Liver (tissue), 8 donors: ENCODE measurements at regions not wholly inside any gene's neighbourhood (a gene's known extent, or its start where the extent isn't known, plus 50 kb on each side); places are given as distances from the start of the nearest gene placed in this dataset.

ENCODE experiments used
- DNase-seq: peaks from one replicate; pipeline ENCODE4 v3.0.0-alpha.2; 2017; ENCODE audit warnings: low spot score
- H3K27ac ChIP-seq, 2 donors: one replicate each; pipeline ENCODE4 v1.7.0; 2013; ENCODE audit warnings: inconsistent platforms in 2 of 2, low read length in 2 of 2, control low read depth in 1 of 2, low read depth in 1 of 2, mild to moderate bottlenecking in 1 of 2
- H3K27me3 ChIP-seq, 4 donors: one replicate each; pipeline versions ENCODE4 v1.6.1 to v1.7.0; 2013; ENCODE audit warnings: low read length in 3 of 4, inconsistent platforms in 1 of 4, mild to moderate bottlenecking in 1 of 4, moderate library complexity in 1 of 4; ENCODE audit not compliant: control insufficient read depth in 4 of 4, insufficient read depth in 4 of 4
- H3K36me3 ChIP-seq, 4 donors: one replicate each; pipeline versions ENCODE4 v1.6.1 to v1.7.0; 2013; ENCODE audit warnings: low read length in 3 of 4, mild to moderate bottlenecking in 3 of 4, low read depth in 1 of 4, moderate library complexity in 1 of 4; ENCODE audit not compliant: control insufficient read depth in 4 of 4, insufficient read depth in 3 of 4
- H3K4me1 ChIP-seq, 4 donors: one replicate each; pipeline versions ENCODE4 v1.6.1 to v1.7.0; 2013; ENCODE audit warnings: low read length in 3 of 4, mild to moderate bottlenecking in 3 of 4, moderate library complexity in 1 of 4; ENCODE audit not compliant: control insufficient read depth in 4 of 4, insufficient read depth in 4 of 4
- H3K4me3 ChIP-seq, 3 donors: one replicate each; pipeline versions ENCODE4 v1.6.1 to v1.7.0; 2013; ENCODE audit warnings: low read length in 3 of 3, control low read depth in 1 of 3, low read depth in 1 of 3, mild to moderate bottlenecking in 1 of 3
- H3K9ac ChIP-seq, 2 donors: one replicate each; pipeline ENCODE4 v1.7.0; 2013; ENCODE audit warnings: low read length in 2 of 2, mild to moderate bottlenecking in 2 of 2, moderate library complexity in 2 of 2, control low read depth in 1 of 2, low read depth in 1 of 2
- H3K9me3 ChIP-seq, 4 donors: one replicate each; pipeline versions ENCODE4 v1.6.1 to v1.7.0; 2013; ENCODE audit warnings: low read length in 3 of 4; ENCODE audit not compliant: control insufficient read depth in 4 of 4
- ATF3 ChIP-seq: IDR thresholded peaks from 2 replicates; pipeline ENCODE4 v1.6.1; 2016; ENCODE audit warnings: antibody characterized with exemption
- CTCF ChIP-seq: fragments of 150-350 bp; IDR thresholded peaks from 2 replicates; pipeline ENCODE4 v1.5.1; 2017; ENCODE audit warnings: improper control_type of control experiment, low read depth, low read length; ENCODE audit not compliant: missing input control
- EGR1 ChIP-seq, 2 donors: IDR thresholded peaks; 2 replicates each; pipeline ENCODE4 v1.6.1; 2016 to 2018; ENCODE audit warnings: antibody characterized with exemption in 2 of 2, low read depth in 2 of 2
- FOXA1 ChIP-seq: IDR thresholded peaks from 2 replicates; pipeline ENCODE4 v1.6.1; 2016; ENCODE audit warnings: antibody characterized with exemption
- GABPA ChIP-seq, 2 donors: IDR thresholded peaks in 1 of 2; conservative IDR thresholded peaks in 1 of 2; 2 replicates each; pipeline ENCODE4 v1.6.1; 2016; ENCODE audit warnings: antibody characterized with exemption in 2 of 2, mild to moderate bottlenecking in 1 of 2, moderate library complexity in 1 of 2
- HNF4A ChIP-seq, 2 donors: conservative IDR thresholded peaks; 2 replicates each; pipeline ENCODE4 v1.6.1; 2016; ENCODE audit warnings: antibody characterized with exemption in 2 of 2, mild to moderate bottlenecking in 2 of 2
- HNF4G ChIP-seq: IDR thresholded peaks from 2 replicates; pipeline ENCODE4 v1.6.1; 2016; ENCODE audit warnings: antibody characterized with exemption
- MAX ChIP-seq: IDR thresholded peaks from 2 replicates; pipeline ENCODE4 v1.6.1; 2016; ENCODE audit warnings: antibody characterized with exemption
- NR2F2 ChIP-seq: IDR thresholded peaks from 2 replicates; pipeline ENCODE4 v1.6.1; 2016; ENCODE audit warnings: antibody characterized with exemption
- RAD21 ChIP-seq, 2 donors: IDR thresholded peaks; 2 replicates each; pipeline ENCODE4 v1.6.1; 2016; ENCODE audit warnings: antibody characterized with exemption in 2 of 2, mild to moderate bottlenecking in 2 of 2
- REST ChIP-seq: IDR thresholded peaks from 2 replicates; pipeline ENCODE4 v1.6.1; 2016; ENCODE audit warnings: antibody characterized with exemption, mild to moderate bottlenecking
- SP1 ChIP-seq: IDR thresholded peaks from 2 replicates; pipeline ENCODE4 v1.6.1; 2018; ENCODE audit warnings: antibody characterized with exemption, mild to moderate bottlenecking
- YY1 ChIP-seq: IDR thresholded peaks from 2 replicates; pipeline ENCODE4 v1.6.1; 2016; ENCODE audit warnings: antibody characterized with exemption, mild to moderate bottlenecking
- WGBS: extraction: QIAGEN DNeasy Blood & Tissue Kit; methylation state at CpG from one replicate; pipeline ENCODE4 v1.1.7; 2013; 5-methylcytosine and 5-hydroxymethylcytosine counted together
- TF ChIP-seq, protein P1 (sequence below): IDR thresholded peaks from 2 replicates; pipeline ENCODE4 v1.6.1; 2016; ENCODE audit warnings: antibody characterized with exemption
- donor health status: healthy.
- donor health status: healthy.
- donor health status: healthy.
- donor health status: healthy.
- donor health status: healthy.

- no peak for DNase-seq
- Histone ChIP-seq H3K4me1 (no peaks in the 10 kb centered on the region), H3K9ac (no peak overlapping the region), H3K36me3 (no peaks in the 10 kb centered on the region), H3K4me3 (no peak overlapping the region), H3K27ac (no peak overlapping the region), H3K27me3 (no peaks in the 10 kb centered on the region), H3K9me3 (peaks cover 0 to 9% (median 6%) of the 10 kb centered on the region in 4 donors)
- WGBS = 72% methylated on average over 2 of the region's 2 CpGs
- TF ChIP-seq EGR1 (IDR thresholded peaks at IDR 0.05; ENCODE audit: low read depth in 2 of 2) (no peak), REST (no peak), FOXA1 (no peak), ATF3 (no peak), NR2F2 (no peak), RAD21 (IDR thresholded peaks at IDR 0.05) (no peak), CTCF (no peak), GABPA (IDR thresholded peaks at IDR 0.05 in 1 of 2, conservative IDR thresholded peaks at IDR 0.05 in 1 of 2) (no peak)
- TF ChIP-seq, protein P1, sequence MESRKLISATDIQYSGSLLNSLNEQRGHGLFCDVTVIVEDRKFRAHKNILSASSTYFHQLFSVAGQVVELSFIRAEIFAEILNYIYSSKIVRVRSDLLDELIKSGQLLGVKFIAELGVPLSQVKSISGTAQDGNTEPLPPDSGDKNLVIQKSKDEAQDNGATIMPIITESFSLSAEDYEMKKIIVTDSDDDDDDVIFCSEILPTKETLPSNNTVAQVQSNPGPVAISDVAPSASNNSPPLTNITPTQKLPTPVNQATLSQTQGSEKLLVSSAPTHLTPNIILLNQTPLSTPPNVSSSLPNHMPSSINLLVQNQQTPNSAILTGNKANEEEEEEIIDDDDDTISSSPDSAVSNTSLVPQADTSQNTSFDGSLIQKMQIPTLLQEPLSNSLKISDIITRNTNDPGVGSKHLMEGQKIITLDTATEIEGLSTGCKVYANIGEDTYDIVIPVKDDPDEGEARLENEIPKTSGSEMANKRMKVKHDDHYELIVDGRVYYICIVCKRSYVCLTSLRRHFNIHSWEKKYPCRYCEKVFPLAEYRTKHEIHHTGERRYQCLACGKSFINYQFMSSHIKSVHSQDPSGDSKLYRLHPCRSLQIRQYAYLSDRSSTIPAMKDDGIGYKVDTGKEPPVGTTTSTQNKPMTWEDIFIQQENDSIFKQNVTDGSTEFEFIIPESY = no peak
These were observed 209.5 kb upstream of the PITRM1 start for GRCh38 chr10:3382092-3382491.

DNA sequence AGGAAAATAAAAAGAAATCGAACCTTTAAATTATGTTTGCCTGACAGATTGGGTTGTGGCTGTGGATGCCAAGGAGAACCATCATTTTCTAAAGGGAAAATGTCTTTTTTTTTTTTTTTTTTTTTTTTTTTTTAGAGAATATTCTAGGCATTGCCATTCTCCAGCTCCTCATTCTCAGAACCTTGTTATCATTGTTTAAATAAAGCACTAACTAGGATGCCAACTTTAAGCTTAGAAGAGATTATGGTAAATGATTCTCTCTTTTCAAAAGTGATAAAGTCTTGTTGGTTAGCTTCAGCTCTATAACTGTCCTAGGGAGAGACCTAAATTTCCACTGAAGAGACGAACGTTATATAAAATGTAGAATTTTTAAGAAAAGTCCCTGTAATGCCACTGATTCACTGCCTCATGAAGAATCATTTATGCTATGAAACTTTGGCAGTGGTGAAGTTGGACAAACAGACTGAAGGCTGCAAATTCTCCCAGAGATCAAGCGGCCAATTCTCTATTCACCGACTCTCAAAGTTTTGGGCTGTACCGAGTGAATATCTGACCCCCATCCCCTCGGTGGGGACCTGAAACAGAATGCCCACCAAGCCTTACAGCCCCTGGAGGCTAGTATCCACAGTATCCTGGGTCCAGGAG, 207.9 kb upstream of the PITRM1 start:
- H3K4me1 ChIP-seq = no peaks in the 10 kb centered on the region
- no peaks in the 10 kb centered on the region for H3K36me3 ChIP-seq
- peaks cover 0 to 5% (median 4%) of the 10 kb centered on the region in 4 donors for H3K9me3 ChIP-seq
- WGBS = 75% methylated on average over 7 of the region's 7 CpGs
- no peak overlapping the region for H3K4me3 ChIP-seq
- no peak for TF ChIP-seq REST
- no peak for TF ChIP-seq HNF4G
- TF ChIP-seq SP1 = no peak
- TF ChIP-seq MAX = no peak
- no peak for TF ChIP-seq HNF4A (conservative IDR thresholded peaks at IDR 0.05)
- TF ChIP-seq GABPA (IDR thresholded peaks at IDR 0.05 in 1 of 2, conservative IDR thresholded peaks at IDR 0.05 in 1 of 2) = no peak
- TF ChIP-seq YY1 = no peak
- no peak overlapping the region for H3K27ac ChIP-seq
- no peaks in the 10 kb centered on the region for H3K27me3 ChIP-seq
- no peak overlapping the region for H3K9ac ChIP-seq
- no peak for DNase-seq
